CD14-positive monocyte (primary cell): ENCODE measurements at regions not wholly inside any gene's neighbourhood (a gene's known extent, or its start where the extent isn't known, plus 50 kb on each side); places are given as distances from the start of the nearest gene placed in this dataset.

Experiments used
- DNase-seq, 3 donors: peaks; one replicate each; pipeline ENCODE4 v3.0.0-alpha.2; 2011 to 2022
- H2AFZ ChIP-seq: 2 replicates; pipeline ENCODE4 v1.6.0; 2012; ENCODE audit warnings: mild to moderate bottlenecking, low read depth, low read length, inconsistent platforms; ENCODE audit not compliant: insufficient read depth, poor library complexity, severe bottlenecking
- H3K27ac ChIP-seq, 2 donors: 1 replicate in 1 of 2; 2 replicates in 1 of 2; pipeline ENCODE4 v1.5.1; 2012 to 2013; ENCODE audit warnings: low read length in 2 of 2, control low read depth in 1 of 2, inconsistent platforms in 1 of 2, low read depth in 1 of 2, mild to moderate bottlenecking in 1 of 2
- H3K27me3 ChIP-seq, 2 donors: one replicate each; pipeline versions ENCODE4 v1.6.0 to v1.6.1; 2011 to 2013; ENCODE audit warnings: low read length in 2 of 2; ENCODE audit not compliant: control insufficient read depth in 2 of 2, insufficient read depth in 2 of 2
- H3K36me3 ChIP-seq, 2 donors: replicated peaks in 1 of 2; 1 replicate in 1 of 2; 2 replicates in 1 of 2; pipeline versions ENCODE4 v1.5.1 to v1.6.1; 2012 to 2013; ENCODE audit warnings: low read length in 2 of 2, control low read depth in 1 of 2, inconsistent platforms in 1 of 2, mild to moderate bottlenecking in 1 of 2; ENCODE audit not compliant: insufficient read depth in 2 of 2, control insufficient read depth in 1 of 2
- H3K4me1 ChIP-seq, 2 donors: 1 replicate in 1 of 2; 2 replicates in 1 of 2; pipeline versions ENCODE4 v1.5.1 to v1.6.1; 2012 to 2013; ENCODE audit warnings: low read length in 2 of 2, control low read depth in 1 of 2, inconsistent platforms in 1 of 2, mild to moderate bottlenecking in 1 of 2, moderate library complexity in 1 of 2; ENCODE audit not compliant: insufficient read depth in 2 of 2, control insufficient read depth in 1 of 2
- H3K4me2 ChIP-seq: replicated peaks from 2 replicates; pipeline ENCODE3; 2012; ENCODE audit warnings: low read length, moderate library complexity, mild to moderate bottlenecking; ENCODE audit not compliant: poor library complexity, severe bottlenecking; ENCODE audit errors: extremely low read depth
- H3K4me3 ChIP-seq, 3 experiments: fragments of 200-600 bp in 1 of 3; sonication (generic) in 1 of 3; replicated peaks in 1 of 3; 1 replicate in 2 of 3; 2 replicates in 1 of 3; pipeline ENCODE4 v1.5.1; 2011 to 2013; ENCODE audit warnings: low read length in 3 of 3, mild to moderate bottlenecking in 3 of 3, control low read depth in 2 of 3, low read depth in 2 of 3, inconsistent platforms in 1 of 3, moderate library complexity in 1 of 3
- H3K79me2 ChIP-seq: 2 replicates; pipeline ENCODE4 v1.6.0; 2012; ENCODE audit warnings: mild to moderate bottlenecking, control low read depth, inconsistent platforms, low read length, moderate library complexity; ENCODE audit not compliant: insufficient read depth
- H3K9ac ChIP-seq: 2 replicates; pipeline ENCODE4 v1.6.0; 2017; ENCODE audit warnings: low read length, mild to moderate bottlenecking; ENCODE audit not compliant: insufficient read depth, poor library complexity, severe bottlenecking
- H3K9me3 ChIP-seq, 2 donors: replicated peaks in 1 of 2; 1 replicate in 1 of 2; 2 replicates in 1 of 2; pipeline versions ENCODE4 v1.5.1 to v1.6.1; 2012 to 2013; ENCODE audit warnings: low read length in 2 of 2, control low read depth in 1 of 2; ENCODE audit not compliant: control insufficient read depth in 1 of 2, insufficient read depth in 1 of 2
- H4K20me1 ChIP-seq: 2 replicates; pipeline ENCODE4 v1.6.0; 2012; ENCODE audit warnings: mild to moderate bottlenecking, low read length, control low read depth, moderate library complexity; ENCODE audit not compliant: insufficient read depth
- H3K27ac Mint-ChIP-seq, 7 donors: one replicate each; pipeline ENCODE4 v1.8.0; 2020; ENCODE audit warnings: mild to moderate bottlenecking in 7 of 7, mixed read lengths in 7 of 7, moderate library complexity in 6 of 7, inconsistent platforms in 2 of 7
- H3K27me3 Mint-ChIP-seq, 3 donors: one replicate each; pipeline ENCODE4 v1.8.0; 2021 to 2022; ENCODE audit warnings: low read depth in 3 of 3, mild to moderate bottlenecking in 3 of 3, mixed read lengths in 3 of 3, moderate library complexity in 3 of 3, inconsistent platforms in 1 of 3
- H3K36me3 Mint-ChIP-seq, 2 donors: one replicate each; pipeline ENCODE4 v1.8.0; 2020; ENCODE audit warnings: mixed read lengths in 2 of 2, inconsistent platforms in 1 of 2, mild to moderate bottlenecking in 1 of 2
- H3K4me1 Mint-ChIP-seq: one replicate; pipeline ENCODE4 v1.8.0; 2020; ENCODE audit warnings: mild to moderate bottlenecking, mixed read lengths
- H3K4me3 Mint-ChIP-seq, 2 donors: one replicate each; pipeline ENCODE4 v1.8.0; 2020; ENCODE audit warnings: mild to moderate bottlenecking in 2 of 2, mixed read lengths in 2 of 2, moderate library complexity in 1 of 2
- H3K9me3 Mint-ChIP-seq, 7 donors: one replicate each; pipeline ENCODE4 v1.8.0; 2020 to 2022; ENCODE audit warnings: mixed read lengths in 7 of 7, mild to moderate bottlenecking in 6 of 7, moderate library complexity in 6 of 7, inconsistent platforms in 2 of 7
- CTCF ChIP-seq: fragments of 200-600 bp; IDR thresholded peaks from one replicate; pipeline ENCODE4 v1.8.0; 2022; ENCODE audit warnings: antibody characterized with exemption, mild to moderate bottlenecking
- WGBS: methylation state at CpG from one replicate; pipeline ENCODE4 v1.1.5; 2013; ENCODE audit warnings: missing lambda C conversion rate; ENCODE audit not compliant: insufficient coverage; 5-methylcytosine and 5-hydroxymethylcytosine counted together
- intact Hi-C, 2 donors: fragments of 100-400 bp; cut with micrococcal nuclease; formaldehyde crosslinking; loops; one replicate each; pipeline versions ENCODE4 v1.15.0 to v1.15.1; 2023

- Histone ChIP-seq H3K9me3 (no peaks in the 10 kb centered on the region), H3K27me3 (no peaks in the 10 kb centered on the region), H3K4me1 (no peaks in the 10 kb centered on the region), H3K4me3 (no peak overlapping the region), H3K79me2 (no peaks in the 10 kb centered on the region), H3K9ac (no peak overlapping the region), H3K4me2 (no peak overlapping the region), H4K20me1 (no peaks in the 10 kb centered on the region), H3K36me3 (no peaks in the 10 kb centered on the region), H3K27ac (no peak overlapping the region), H2AFZ (no peak overlapping the region)
- H3K27ac Mint-ChIP-seq: no peak overlapping the region
- H3K4me1 Mint-ChIP-seq: peaks cover 10% of the 10 kb centered on the region
- H3K36me3 Mint-ChIP-seq: no peaks in the 10 kb centered on the region
- peaks cover 0 to 4% (median 0%) of the 10 kb centered on the region in 3 donors for H3K27me3 Mint-ChIP-seq
- TF ChIP-seq CTCF: no peak
- peaks cover 0 to 7% (median 0%) of the 10 kb centered on the region in 7 donors for H3K9me3 Mint-ChIP-seq
- intact Hi-C loops: no loop called here
- no peak overlapping the region for H3K4me3 Mint-ChIP-seq
- WGBS: 88% methylated on average over 5 of the region's 10 CpGs
- no peak for DNase-seq
Observed at GRCh38 chr13:106799781-106800335, 231.9 kb upstream of the ARGLU1 start.

GRCh38 chr13:106797081-106797640, 229.2 kb upstream of the ARGLU1 start:
- H3K27ac Mint-ChIP-seq: no peak overlapping the region
- Histone ChIP-seq H3K9me3 (no peaks in the 10 kb centered on the region), H3K4me2 (no peak overlapping the region), H3K9ac (no peak overlapping the region), H3K36me3 (no peaks in the 10 kb centered on the region), H4K20me1 (no peaks in the 10 kb centered on the region), H3K79me2 (no peaks in the 10 kb centered on the region), H3K4me1 (no peaks in the 10 kb centered on the region), H2AFZ (no peak overlapping the region), H3K4me3 (no peak overlapping the region), H3K27me3 (no peaks in the 10 kb centered on the region), H3K27ac (no peak overlapping the region)
- peaks cover 10% of the 10 kb centered on the region for H3K4me1 Mint-ChIP-seq
- DNase-seq: no peak
- intact Hi-C loops: no loop called here
- no peak overlapping the region for H3K4me3 Mint-ChIP-seq
- H3K27me3 Mint-ChIP-seq: peaks cover 0 to 4% (median 0%) of the 10 kb centered on the region in 3 donors
- WGBS: no CpG with 5 or more reads among the region's 9 CpGs
- peaks cover 0 to 7% (median 1%) of the 10 kb centered on the region in 7 donors for H3K9me3 Mint-ChIP-seq
- TF ChIP-seq CTCF: no peak
- no peaks in the 10 kb centered on the region for H3K36me3 Mint-ChIP-seq
